Left lung (tissue), 4 donors: ENCODE measurements at regions not wholly inside any gene's neighbourhood (a gene's known extent, or its start where the extent isn't known, plus 50 kb on each side); places are given as distances from the start of the nearest gene placed in this dataset.
A peak's percentile ranks its signal among the peaks of the same experiment; 100 is the strongest.
"Not testable (repeated sequence)": the region's sequence is repeated elsewhere in the genome, so short reads cannot be mapped to it uniquely, and the experiment has no call there.

Source experiments
- ATAC-seq: fragments of 200-7000 bp; cut with Tn5 transposase; one replicate; pipeline ENCODE4 v1.9.1; 2020; ENCODE audit warnings: moderate library complexity
- DNase-seq, 4 donors: peaks; one replicate each; pipeline ENCODE4 v3.0.0-alpha.2; 2013 to 2020
- H3K27ac ChIP-seq, 2 donors: fragments of 200-600 bp; sonication (generic) in 1 of 2; one replicate each; pipeline versions ENCODE4 v1.5.0 to v1.8.0; 2020 to 2021
- H3K27me3 ChIP-seq, 2 donors: fragments of 200-600 bp; sonication (generic) in 1 of 2; one replicate each; pipeline versions ENCODE4 v1.5.0 to v1.8.0; 2020 to 2021
- H3K36me3 ChIP-seq, 2 donors: fragments of 200-600 bp; sonication (generic) in 1 of 2; one replicate each; pipeline versions ENCODE4 v1.5.0 to v1.8.0; 2020 to 2021
- H3K4me1 ChIP-seq, 2 donors: fragments of 200-600 bp; one replicate each; pipeline ENCODE4 v1.8.0; 2021
- H3K4me3 ChIP-seq, 2 donors: fragments of 200-600 bp; sonication (generic) in 1 of 2; one replicate each; pipeline versions ENCODE4 v1.5.0 to v1.8.0; 2020 to 2021; ENCODE audit warnings: mild to moderate bottlenecking in 1 of 2
- H3K9me3 ChIP-seq, 2 donors: fragments of 200-600 bp; sonication (generic) in 1 of 2; one replicate each; pipeline versions ENCODE4 v1.5.0 to v1.8.0; 2020 to 2021
- CTCF ChIP-seq, 2 donors: fragments of 200-600 bp; sonication (generic) in 1 of 2; IDR thresholded peaks; one replicate each; pipeline versions ENCODE4 v1.5.0 to v1.8.0; 2021; ENCODE audit warnings: antibody characterized with exemption in 2 of 2
- intact Hi-C, 2 donors: fragments of 100-400 bp; cut with DNase I; formaldehyde crosslinking; loops; one replicate each; pipeline versions ENCODE4 v1.11.2 to v1.14.2; 2022
- donor health status: DM: no; HTN: yes; CAD: no.
- donor health status: DM: no; HTN: no; CAD: no.

GRCh38 chr1:101178341-101178687 is 58.5 kb upstream of the S1PR1 start:
- Histone ChIP-seq H3K36me3 (no peaks in the 10 kb centered on the region), H3K9me3 (no peaks in the 10 kb centered on the region), H3K4me3 (no peak overlapping the region), H3K4me1 (no peaks in the 10 kb centered on the region), H3K27me3 (no peaks in the 10 kb centered on the region), H3K27ac (no peak overlapping the region)
- DNase-seq (no peak), ATAC-seq (no peak)
- intact Hi-C loops = no loop called here
- TF ChIP-seq CTCF (IDR thresholded peaks at IDR 0.05) = no peak

- H3K9me3 ChIP-seq = no peaks in the 10 kb centered on the region
- TF ChIP-seq CTCF (IDR thresholded peaks at IDR 0.05) = no peak
- H3K36me3 ChIP-seq = no peaks in the 10 kb centered on the region
- no peak overlapping the region for H3K4me3 ChIP-seq
- peak overlapping the region in 1 of 2 donors; percentile 31 for H3K27ac ChIP-seq
- no peaks in the 10 kb centered on the region for H3K4me1 ChIP-seq
- intact Hi-C loops = no loop called here
- DNase-seq = no peak
- ATAC-seq = no peak
- H3K27me3 ChIP-seq = no peaks in the 10 kb centered on the region
These were observed 60.9 kb upstream of the S1PR1 start for GRCh38 chr1:101175886-101176285.

- H3K36me3 ChIP-seq = no peaks in the 10 kb centered on the region
- H3K4me3 ChIP-seq = no peak overlapping the region
- no peaks in the 10 kb centered on the region for H3K4me1 ChIP-seq
- H3K27me3 ChIP-seq = no peaks in the 10 kb centered on the region
- intact Hi-C loops = no loop called here
- no peaks in the 10 kb centered on the region for H3K9me3 ChIP-seq
- no peak for DNase-seq
- H3K27ac ChIP-seq = peak overlapping the region in 1 of 2 donors; percentile 31
- no peak for TF ChIP-seq CTCF (IDR thresholded peaks at IDR 0.05)
- no peak for ATAC-seq
These were observed 61.4 kb upstream of the S1PR1 start for GRCh38 chr1:101175466-101175865.

GRCh38 chr1:101174722-101175121 is 62.1 kb upstream of the S1PR1 start:
- H3K9me3 ChIP-seq = no peaks in the 10 kb centered on the region
- no peak for ATAC-seq
- H3K27me3 ChIP-seq = no peaks in the 10 kb centered on the region
- no peaks in the 10 kb centered on the region for H3K36me3 ChIP-seq
- intact Hi-C loops = no loop called here
- H3K4me1 ChIP-seq = no peaks in the 10 kb centered on the region
- no peak for TF ChIP-seq CTCF (IDR thresholded peaks at IDR 0.05)
- DNase-seq = no peak
- H3K4me3 ChIP-seq = no peak overlapping the region
- H3K27ac ChIP-seq = no peak overlapping the region

- H3K27ac ChIP-seq, ATAC-seq, H3K27me3 ChIP-seq, H3K4me3 ChIP-seq, intact Hi-C loops, DNase-seq, H3K9me3 ChIP-seq, H3K4me1 ChIP-seq, H3K36me3 ChIP-seq: not testable (repeated sequence)
These were observed 62.5 kb upstream of the S1PR1 start for GRCh38 chr1:101174298-101174697.

GRCh38 chr1:101170506-101171050 is 66.2 kb upstream of the S1PR1 start:
- H3K27ac ChIP-seq = no peak overlapping the region
- H3K27me3 ChIP-seq = no peaks in the 10 kb centered on the region
- no peak overlapping the region for H3K4me3 ChIP-seq
- H3K36me3 ChIP-seq = no peaks in the 10 kb centered on the region
- no peaks in the 10 kb centered on the region for H3K9me3 ChIP-seq
- ATAC-seq = no peak
- intact Hi-C loops = no loop called here
- TF ChIP-seq CTCF (IDR thresholded peaks at IDR 0.05) = no peak
- H3K4me1 ChIP-seq = peaks cover 0 to 5% of the 10 kb centered on the region in 2 donors
- no peak for DNase-seq
